Gastroesophageal sphincter (tissue), 4 donors: ENCODE measurements at regions not wholly inside any gene's neighbourhood (a gene's known extent, or its start where the extent isn't known, plus 50 kb on each side); places are given as distances from the start of the nearest gene placed in this dataset.

Source experiments
- ATAC-seq: fragments of 150-250 bp; one replicate; pipeline ENCODE4 v1.9.1; 2016; ENCODE audit warnings: mild to moderate bottlenecking, moderate library complexity
- H3K27ac ChIP-seq, 4 donors: fragments of 200-600 bp; sonication (generic) in 3 of 4; 1 replicate in 3 of 4; 2 replicates in 1 of 4; pipeline ENCODE4 v1.5.1; 2016 to 2019
- H3K27me3 ChIP-seq: fragments of 200-600 bp; sonication (generic); one replicate; pipeline ENCODE4 v1.5.1; 2019
- H3K36me3 ChIP-seq, 2 donors: fragments of 200-600 bp; sonication (generic); one replicate each; pipeline ENCODE4 v1.5.1; 2019; ENCODE audit warnings: control low read depth in 1 of 2
- H3K4me1 ChIP-seq, 3 donors: fragments of 200-600 bp; sonication (generic); 1 replicate in 2 of 3; 2 replicates in 1 of 3; pipeline ENCODE4 v1.5.1; 2016 to 2019; ENCODE audit warnings: control low read depth in 2 of 3
- H3K4me3 ChIP-seq, 2 donors: fragments of 200-600 bp; sonication (generic); one replicate each; pipeline ENCODE4 v1.5.1; 2019; ENCODE audit warnings: mild to moderate bottlenecking in 1 of 2, moderate library complexity in 1 of 2
- H3K9me3 ChIP-seq, 3 donors: fragments of 200-600 bp; sonication (generic); one replicate each; pipeline ENCODE4 v1.5.1; 2017 to 2019; ENCODE audit warnings: control low read depth in 2 of 3
- CTCF ChIP-seq, 4 experiments: fragments of 200-600 bp in 2 of 4; fragments of 450-650 bp in 2 of 4; sonication (generic) in 1 of 4; IDR thresholded peaks; one replicate each; pipeline ENCODE4 v1.5.1; 2017 to 2019; ENCODE audit warnings: antibody characterized with exemption in 4 of 4, mild to moderate bottlenecking in 2 of 4, moderate library complexity in 2 of 4
- EP300 ChIP-seq: sonication (generic); formaldehyde crosslinking; IDR thresholded peaks from one replicate; pipeline ENCODE4 v1.6.1; 2017; ENCODE audit warnings: antibody characterized with exemption, mild to moderate bottlenecking
- POLR2A ChIP-seq, 2 donors: fragments of 450-650 bp; IDR thresholded peaks; one replicate each; pipeline ENCODE4 v1.6.1; 2017; ENCODE audit warnings: antibody characterized with exemption in 2 of 2, mild to moderate bottlenecking in 2 of 2, moderate library complexity in 1 of 2
- POLR2AphosphoS5 ChIP-seq: sonication (generic); formaldehyde crosslinking; IDR thresholded peaks from one replicate; pipeline ENCODE4 v1.6.1; 2017; ENCODE audit warnings: antibody characterized with exemption
- WGBS, 2 donors: methylation state at CpG; one replicate each; pipeline ENCODE4 v1.1.5; 2018; ENCODE audit warnings: low coverage in 1 of 2; 5-methylcytosine and 5-hydroxymethylcytosine counted together

- H3K27ac ChIP-seq: no peak overlapping the region
- H3K4me1 ChIP-seq: no peaks in the 10 kb centered on the region
- H3K4me3 ChIP-seq: no peak overlapping the region
- TF ChIP-seq EP300 (no peak), POLR2A (IDR thresholded peaks at IDR 0.05) (no peak), POLR2AphosphoS5 (no peak), CTCF (IDR thresholded peaks at IDR 0.05) (no peak)
- 76 to 100% methylated on average over 1 of the region's 1 CpG for WGBS, 2 donors
- no peaks in the 10 kb centered on the region for H3K36me3 ChIP-seq
- no peak for ATAC-seq
- no peaks in the 10 kb centered on the region for H3K9me3 ChIP-seq
- no peaks in the 10 kb centered on the region for H3K27me3 ChIP-seq
These were observed 133.8 kb upstream of the KCNH7 start for GRCh38 chr2:162972383-162972782.

GRCh38 chr2:162968306-162968705 is 129.7 kb upstream of the KCNH7 start:
- 0% methylated on average over 1 of the region's 1 CpG; no CpG with 5 or more reads in 1 of the 2 donors for WGBS, 2 donors
- TF ChIP-seq POLR2A (IDR thresholded peaks at IDR 0.05) (no peak), POLR2AphosphoS5 (no peak), EP300 (no peak), CTCF (IDR thresholded peaks at IDR 0.05) (no peak)
- no peaks in the 10 kb centered on the region for H3K36me3 ChIP-seq
- H3K9me3 ChIP-seq: no peaks in the 10 kb centered on the region
- H3K4me3 ChIP-seq: no peak overlapping the region
- no peaks in the 10 kb centered on the region for H3K4me1 ChIP-seq
- H3K27ac ChIP-seq: no peak overlapping the region
- no peaks in the 10 kb centered on the region for H3K27me3 ChIP-seq
- no peak for ATAC-seq

GRCh38 chr2:162967811-162968210 is 129.2 kb upstream of the KCNH7 start:
- TF ChIP-seq EP300: no peak
- no peak for TF ChIP-seq POLR2AphosphoS5
- no peak for TF ChIP-seq CTCF (IDR thresholded peaks at IDR 0.05)
- no peak for TF ChIP-seq POLR2A (IDR thresholded peaks at IDR 0.05)
- H3K36me3 ChIP-seq: no peaks in the 10 kb centered on the region

GRCh38 chr2:162967147-162967546 is 128.6 kb upstream of the KCNH7 start:
- Histone ChIP-seq H3K36me3 (no peaks in the 10 kb centered on the region), H3K4me3 (no peak overlapping the region), H3K27me3 (no peaks in the 10 kb centered on the region), H3K27ac (no peak overlapping the region), H3K9me3 (no peaks in the 10 kb centered on the region), H3K4me1 (no peaks in the 10 kb centered on the region)
- no peak for ATAC-seq
- no peak for TF ChIP-seq POLR2A (IDR thresholded peaks at IDR 0.05)
- no peak for TF ChIP-seq POLR2AphosphoS5
- TF ChIP-seq EP300: no peak
- no peak for TF ChIP-seq CTCF (IDR thresholded peaks at IDR 0.05)
- 5 to 34% methylated on average over 2 to 3 of the region's 3 CpGs for WGBS, 2 donors

More at GRCh38 chr2:162967811-162968210, 129.2 kb upstream of the KCNH7 start:
- no peaks in the 10 kb centered on the region for H3K27me3 ChIP-seq
- no peaks in the 10 kb centered on the region for H3K4me1 ChIP-seq
- no peak for ATAC-seq
- H3K4me3 ChIP-seq: no peak overlapping the region
- 36% methylated on average over 1 of the region's 1 CpG; no CpG with 5 or more reads in 1 of the 2 donors for WGBS, 2 donors
- no peaks in the 10 kb centered on the region for H3K9me3 ChIP-seq
- no peak overlapping the region for H3K27ac ChIP-seq

- Histone ChIP-seq H3K36me3 (no peaks in the 10 kb centered on the region), H3K4me3 (no peak overlapping the region), H3K9me3 (peaks cover 0 to 13% (median 0%) of the 10 kb centered on the region in 3 donors), H3K27me3 (no peaks in the 10 kb centered on the region), H3K27ac (no peak overlapping the region), H3K4me1 (no peaks in the 10 kb centered on the region)
- TF ChIP-seq CTCF (IDR thresholded peaks at IDR 0.05): no peak
- WGBS, 2 donors: 61 to 68% methylated on average over 4 to 5 of the region's 5 CpGs
- ATAC-seq: no peak
These were observed 126.6 kb upstream of the KCNH7 start for GRCh38 chr2:162965191-162965590.
